ENCODE measurements at regions not wholly inside any gene's neighbourhood (a gene's known extent, or its start where the extent isn't known, plus 50 kb on each side); places are given as distances from the start of the nearest gene placed in this dataset.

GRCh38 chr2:71744781-71745180 lies 291.4 kb downstream of the DYSF start:
- Histone ChIP-seq H3K9ac (replicated peaks in 1 of 4; ENCODE audit: extremely low read depth in 1 of 4, low read depth in 3 of 4, low read length in 3 of 4) (no peak overlapping the region), H3K4me1 (replicated peaks in 1 of 4; ENCODE audit: control insufficient read depth in 3 of 4, insufficient read depth in 4 of 4, low read length in 3 of 4) (peaks cover 0 to 3% (median 0%) of the 10 kb centered on the region in 4 experiments; a peak in 3 of 7 replicates), H3K4me2 (ENCODE audit: insufficient read depth in 1 of 2, low read depth in 2 of 2, low read length in 2 of 2) (no peak overlapping the region), H3K23me2 (ENCODE audit: low read depth, low read length) (no peaks in the 10 kb centered on the region), H2BK20ac (ENCODE audit: low read length) (no peak overlapping the region), H3K79me2 (ENCODE audit: control insufficient read depth in 1 of 2, insufficient read depth in 2 of 2, low read length in 2 of 2) (no peaks in the 10 kb centered on the region), H3K23ac (ENCODE audit: insufficient read length) (no peak overlapping the region), H4K91ac (replicated peaks; ENCODE audit: insufficient read length, low read length) (no peak overlapping the region), H3K18ac (ENCODE audit: extremely low read depth, low read length) (no peak overlapping the region), H3K27ac (ENCODE audit: low read depth, low read length) (no peak overlapping the region), H2BK15ac (ENCODE audit: low read length) (no peak overlapping the region), H2AK5ac (ENCODE audit: low read depth, low read length) (no peak overlapping the region), H4K20me1 (replicated peaks in 1 of 2; ENCODE audit: control insufficient read depth in 1 of 2, insufficient read depth in 2 of 2, low read length in 2 of 2) (no peaks in the 10 kb centered on the region), H3K4ac (replicated peaks; ENCODE audit: insufficient read length, low read depth, low read length) (no peak overlapping the region), H2BK120ac (replicated peaks; ENCODE audit: low read depth, low read length) (no peak overlapping the region), H4K8ac (ENCODE audit: extremely low read depth, insufficient read depth, low read length) (no peak overlapping the region), H2AFZ (ENCODE audit: low read length) (no peak overlapping the region), H4K5ac (ENCODE audit: insufficient read length, low read depth, low read length) (no peak overlapping the region), H2BK5ac (ENCODE audit: low read depth, low read length) (no peak overlapping the region), H3K27me3 (replicated peaks in 1 of 4; ENCODE audit: control insufficient read depth in 3 of 4, extremely low read depth in 1 of 4, insufficient read depth in 3 of 4, low read length in 3 of 4) (no peaks in the 10 kb centered on the region), H3K14ac (ENCODE audit: insufficient read length) (no peak overlapping the region), H3K56ac (replicated peaks; ENCODE audit: insufficient read length, low read depth, low read length) (no peak overlapping the region), H3K36me3 (ENCODE audit: control insufficient read depth in 2 of 4, insufficient read depth in 4 of 4, low read length in 3 of 4) (no peaks in the 10 kb centered on the region), H3K79me1 (ENCODE audit: low read depth, low read length) (no peaks in the 10 kb centered on the region), H3K9me3 (ENCODE audit: insufficient read depth in 2 of 2, low read depth in 1 of 2, low read length in 1 of 2) (no peaks in the 10 kb centered on the region), H2BK12ac (ENCODE audit: low read depth, low read length) (no peak overlapping the region), H3K4me3 (ENCODE audit: extremely low read depth in 1 of 4, insufficient read depth in 2 of 4, low read depth in 3 of 4, low read length in 4 of 4) (no peak overlapping the region)
- CTCF ChIA-PET (ENCODE audit: partially characterized antibody) = interaction anchor here (1.0 to 1.5 kb wide), 2 partner anchors 53 to 55 kb away, joined by 3 to 5 read pairs; no protein-coding TSS in a partner anchor
- POLR2A ChIA-PET (ENCODE audit: partially characterized antibody) = interaction anchor here (0.8 kb wide), 1 partner anchor 9 kb away, joined by 3 read pairs; no protein-coding TSS in a partner anchor
- WGBS, 2 experiments (ENCODE audit: extremely low coverage in 1 of 2, insufficient coverage in 1 of 2, insufficient read length in 1 of 2, insufficient replicate concordance in 2 of 2, low coverage in 1 of 2, low lambda C conversion rate in 2 of 2, missing lambda C conversion rate in 1 of 2) = 80% methylated on average over 6 of the region's 6 CpGs; no CpG with 5 or more reads in 1 of the 2 experiments
- DNase-seq (ENCODE audit: low read depth in 1 of 2, low spot score in 2 of 2) = no peak
- TF ChIP-seq TCF12 (IDR thresholded peaks at IDR 0.05; ENCODE audit: low read depth, low read length) (no peak), ZNF274 (IDR thresholded peaks at IDR 0.05; ENCODE audit: borderline replicate concordance, extremely low read depth, low read length) (no peak), SIN3A (conservative IDR thresholded peaks at IDR 0.05 in 1 of 2, IDR thresholded peaks at IDR 0.05 in 1 of 2; ENCODE audit: low read depth in 1 of 2, low read length in 2 of 2) (no peak), SRF (IDR thresholded peaks at IDR 0.05; ENCODE audit: low read depth, low read length) (no peak), JUN (IDR thresholded peaks at IDR 0.05; ENCODE audit: low read depth, low read length) (no peak)
- FAIRE-seq = no peak
